Esophagus squamous epithelium (tissue), 5 donors: ENCODE measurements at regions not wholly inside any gene's neighbourhood (a gene's known extent, or its start where the extent isn't known, plus 50 kb on each side); places are given as distances from the start of the nearest gene placed in this dataset.
A peak's percentile ranks its signal among the peaks of the same experiment; 100 is the strongest.

Experiments used
- DNase-seq: peaks from one replicate; lab custom pipeline; 2025; lab: John Stamatoyannopoulos, UW
- H3K27ac ChIP-seq, 4 donors: fragments of 200-600 bp; sonication (generic); one replicate each; pipeline ENCODE4 v1.5.1; 2016 to 2019; ENCODE audit warnings: mild to moderate bottlenecking in 1 of 4
- H3K27me3 ChIP-seq, 4 donors: fragments of 200-600 bp; sonication (generic); 1 replicate in 3 of 4; 2 replicates in 1 of 4; pipeline versions ENCODE4 v1.5.1 to v1.6.0; 2017 to 2021; ENCODE audit warnings: antibody characterized with exemption in 1 of 4
- H3K36me3 ChIP-seq, 3 donors: fragments of 200-600 bp; sonication (generic); one replicate each; pipeline ENCODE4 v1.5.1; 2016 to 2019
- H3K4me1 ChIP-seq, 3 donors: fragments of 200-600 bp; sonication (generic); one replicate each; pipeline ENCODE4 v1.5.1; 2017 to 2019
- H3K4me3 ChIP-seq, 4 donors: fragments of 200-600 bp; sonication (generic); 1 replicate in 3 of 4; 2 replicates in 1 of 4; pipeline ENCODE4 v1.5.1; 2016 to 2019; ENCODE audit warnings: mild to moderate bottlenecking in 2 of 4, moderate library complexity in 1 of 4
- H3K9me3 ChIP-seq, 3 donors: fragments of 200-600 bp; sonication (generic); one replicate each; pipeline ENCODE4 v1.5.1; 2016 to 2019
- CTCF ChIP-seq, 6 experiments: fragments of 450-650 bp in 4 of 6; fragments of 200-600 bp in 2 of 6; sonication (generic) in 2 of 6; IDR thresholded peaks; one replicate each; pipeline ENCODE4 v1.5.1; 2016 to 2019; ENCODE audit warnings: antibody characterized with exemption in 6 of 6, mild to moderate bottlenecking in 4 of 6, moderate library complexity in 4 of 6
- POLR2A ChIP-seq, 4 donors: fragments of 450-650 bp; IDR thresholded peaks; one replicate each; pipeline ENCODE4 v1.6.1; 2017; ENCODE audit warnings: antibody characterized with exemption in 4 of 4, mild to moderate bottlenecking in 4 of 4, moderate library complexity in 3 of 4
- WGBS, 2 donors: methylation state at CpG; one replicate each; pipeline ENCODE4 v1.1.5; 2018; 5-methylcytosine and 5-hydroxymethylcytosine counted together
- intact Hi-C: fragments of 100-400 bp; cut with DNase I; formaldehyde crosslinking; loops from one replicate; pipeline ENCODE4 v1.15.0; 2022
- donor health status: DM: yes; HTN: yes; CAD: no.

DNA sequence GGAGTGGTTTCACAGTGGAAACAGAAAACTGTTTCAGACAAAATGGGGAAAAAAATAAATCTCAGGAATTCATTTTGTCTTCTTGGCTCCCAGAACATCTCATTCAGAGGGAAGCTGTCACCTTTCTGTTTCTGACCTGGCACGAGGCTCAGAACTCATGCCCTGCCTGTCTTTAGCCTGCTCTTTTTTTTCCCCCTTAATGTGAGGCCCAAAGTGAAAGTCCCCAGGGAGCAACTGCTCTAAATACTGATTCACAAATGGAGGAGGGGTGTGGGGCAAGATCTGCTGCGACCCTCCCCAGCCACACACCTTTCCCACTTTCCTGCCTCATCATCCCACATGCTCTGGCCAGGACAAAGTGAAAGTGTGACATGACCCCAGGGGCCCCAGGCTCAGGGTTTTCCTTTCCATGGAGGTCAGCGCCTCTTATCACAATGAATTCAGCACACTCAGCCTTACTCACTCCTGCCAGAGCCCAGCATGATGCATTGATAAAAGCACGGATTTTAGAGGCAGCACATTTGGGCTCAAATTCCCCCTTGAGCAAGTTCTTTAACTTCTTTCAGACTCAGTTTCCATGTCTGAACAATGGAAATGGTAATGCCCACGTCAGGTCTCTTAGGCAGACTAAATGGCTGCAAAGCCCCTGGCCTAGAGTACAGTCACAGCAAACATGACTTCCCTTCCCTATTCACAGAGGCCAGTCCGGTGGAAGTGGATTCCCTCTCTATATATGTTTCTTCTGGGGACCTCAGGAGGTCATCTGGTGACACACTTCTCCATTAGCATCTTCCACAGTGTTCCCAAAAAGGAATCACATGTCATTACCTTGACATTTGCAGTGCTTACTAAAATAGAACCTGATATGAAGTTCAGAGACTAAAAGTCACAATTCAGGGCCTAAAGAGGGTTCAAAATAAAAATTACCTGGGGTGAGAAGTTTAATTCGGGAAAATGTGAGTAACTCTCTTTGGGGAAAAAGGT lies 55.3 kb upstream of the TMEM163 start:
- no peak for DNase-seq
- 47 to 57% methylated on average over 7 of the region's 7 CpGs for WGBS, 2 donors
- H3K27ac ChIP-seq: no peak overlapping the region
- intact Hi-C loops: no loop called here
- H3K9me3 ChIP-seq: no peaks in the 10 kb centered on the region
- H3K36me3 ChIP-seq: no peaks in the 10 kb centered on the region
- no peak for TF ChIP-seq CTCF (IDR thresholded peaks at IDR 0.05)
- no peak for TF ChIP-seq POLR2A (IDR thresholded peaks at IDR 0.05)
- H3K4me1 ChIP-seq: no peaks in the 10 kb centered on the region
- H3K27me3 ChIP-seq: no peaks in the 10 kb centered on the region
- no peak overlapping the region for H3K4me3 ChIP-seq

GRCh38 chr2:134774786-134775641 lies 56.2 kb upstream of the TMEM163 start:
- H3K27me3 ChIP-seq: no peaks in the 10 kb centered on the region
- no peak for DNase-seq

DNA sequence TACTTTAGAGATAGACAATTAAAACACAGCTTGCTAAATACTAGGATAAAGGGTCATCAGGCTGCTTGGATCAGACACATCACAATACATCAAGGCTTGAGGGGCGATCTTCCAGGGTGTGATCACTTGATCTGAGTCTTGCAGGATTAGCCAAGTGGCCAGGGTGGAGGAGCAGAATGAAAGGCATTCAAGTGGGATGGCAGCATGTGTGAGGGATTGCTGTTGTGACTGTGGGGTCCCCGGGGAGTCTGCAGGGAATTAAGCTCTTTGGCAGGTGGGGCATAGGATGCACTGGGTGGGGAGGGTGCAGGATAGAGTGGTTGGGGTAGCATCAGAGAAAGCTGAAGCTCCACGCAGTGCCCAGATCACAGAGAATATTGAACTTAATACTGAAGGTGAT lies 58.0 kb upstream of the TMEM163 start:
- DNase-seq: no peak
- no peaks in the 10 kb centered on the region for H3K27me3 ChIP-seq
- H3K4me1 ChIP-seq: no peaks in the 10 kb centered on the region
- H3K36me3 ChIP-seq: no peaks in the 10 kb centered on the region
- intact Hi-C loops: no loop called here
- WGBS, 2 donors: 82 to 90% methylated on average over 3 of the region's 3 CpGs
- H3K4me3 ChIP-seq: no peak overlapping the region
- no peak overlapping the region for H3K27ac ChIP-seq
- TF ChIP-seq CTCF (IDR thresholded peaks at IDR 0.05): no peak
- no peak for TF ChIP-seq POLR2A (IDR thresholded peaks at IDR 0.05)
- H3K9me3 ChIP-seq: no peaks in the 10 kb centered on the region

More at GRCh38 chr2:134774786-134775641, 56.2 kb upstream of the TMEM163 start:
- intact Hi-C loops: no loop called here
- Histone ChIP-seq H3K27ac (no peak overlapping the region), H3K4me1 (no peaks in the 10 kb centered on the region), H3K4me3 (no peak overlapping the region), H3K9me3 (no peaks in the 10 kb centered on the region), H3K36me3 (no peaks in the 10 kb centered on the region)
- TF ChIP-seq CTCF (IDR thresholded peaks at IDR 0.05) (no peak), POLR2A (IDR thresholded peaks at IDR 0.05) (no peak)
- WGBS, 2 donors: 51 to 54% methylated on average over 10 of the region's 10 CpGs

DNA sequence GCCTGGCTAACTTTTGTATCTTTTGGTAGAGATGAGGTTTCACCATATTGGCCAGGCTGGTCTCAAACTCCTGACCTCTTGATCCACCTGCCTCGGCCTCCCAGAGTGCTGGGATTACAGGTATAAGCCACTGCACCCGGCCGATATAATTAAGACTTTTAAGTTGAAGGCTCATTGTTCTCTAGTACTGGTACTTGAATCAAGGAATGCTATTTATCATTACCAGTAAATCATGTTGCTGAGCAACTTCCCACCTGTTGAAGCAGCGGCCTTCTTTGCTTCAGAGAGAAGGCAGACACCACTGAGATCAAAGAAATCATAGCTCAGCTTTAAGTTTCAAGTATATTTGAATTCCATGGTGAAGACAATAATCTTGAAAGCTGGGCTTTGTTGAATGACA lies 58.8 kb upstream of the TMEM163 start:
- 43 to 66% methylated on average over 4 of the region's 4 CpGs for WGBS, 2 donors
- Histone ChIP-seq H3K27ac (no peak overlapping the region), H3K27me3 (no peaks in the 10 kb centered on the region), H3K4me3 (no peak overlapping the region), H3K4me1 (no peaks in the 10 kb centered on the region), H3K9me3 (no peaks in the 10 kb centered on the region), H3K36me3 (no peaks in the 10 kb centered on the region)
- intact Hi-C loops: no loop called here
- no peak for DNase-seq
- TF ChIP-seq POLR2A (IDR thresholded peaks at IDR 0.05): no peak

GRCh38 chr2:134778372-134778771 lies 59.6 kb upstream of the TMEM163 start:
- Histone ChIP-seq H3K4me3 (no peak overlapping the region), H3K36me3 (no peaks in the 10 kb centered on the region), H3K27me3 (no peaks in the 10 kb centered on the region), H3K27ac (no peak overlapping the region), H3K9me3 (no peaks in the 10 kb centered on the region), H3K4me1 (no peaks in the 10 kb centered on the region)
- intact Hi-C loops: no loop called here
- WGBS, 2 donors: 73 to 84% methylated on average over 3 to 4 of the region's 4 CpGs
- TF ChIP-seq POLR2A (IDR thresholded peaks at IDR 0.05): no peak
- peak in 1 of 6 experiments; percentile 15 for TF ChIP-seq CTCF (IDR thresholded peaks at IDR 0.05)
- no peak for DNase-seq
